A673 (cell line): ENCODE measurements at regions not wholly inside any gene's neighbourhood (a gene's known extent, or its start where the extent isn't known, plus 50 kb on each side); places are given as distances from the start of the nearest gene placed in this dataset.

Experiments
- EZH2 ChIP-seq: fragments of 200-600 bp; sonication (generic); IDR thresholded peaks from 2 replicates; pipeline ENCODE4 v1.6.1; 2017; ENCODE audit warnings: borderline replicate concordance, low read depth, mild to moderate bottlenecking, mixed read lengths, antibody characterized with exemption, low read length; ENCODE audit not compliant: poor library complexity, severe bottlenecking
- TF ChIP-seq, protein P1 (sequence below): fragments of 300-800, 200-600 bp; sonication (generic); conservative IDR thresholded peaks from 2 replicates; pipeline ENCODE4 v1.5.1; 2017; ENCODE audit warnings: low read depth, mild to moderate bottlenecking, antibody characterized with exemption, low read length, moderate library complexity, mixed read lengths

DNA sequence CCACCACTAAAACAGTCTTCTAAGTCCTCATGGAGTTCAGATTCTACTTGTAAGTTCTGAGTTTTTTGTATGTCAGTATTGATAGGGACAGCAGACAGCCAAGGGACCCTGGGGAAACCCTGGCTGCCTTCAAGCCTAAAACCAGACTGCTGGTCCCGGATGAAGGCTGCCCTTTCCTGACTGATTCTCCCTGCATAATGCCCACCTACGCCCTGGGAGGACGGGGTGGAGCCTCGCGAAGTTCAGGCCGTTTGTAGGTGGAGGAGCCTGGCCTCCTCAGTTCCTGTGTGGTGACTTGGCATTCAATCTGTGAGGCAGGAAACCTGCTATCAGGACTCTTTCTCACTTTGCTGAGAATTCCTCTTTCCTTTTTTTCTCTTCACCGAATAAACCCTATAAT is 120.3 kb upstream of the LGSN start:
- TF ChIP-seq, protein P1, sequence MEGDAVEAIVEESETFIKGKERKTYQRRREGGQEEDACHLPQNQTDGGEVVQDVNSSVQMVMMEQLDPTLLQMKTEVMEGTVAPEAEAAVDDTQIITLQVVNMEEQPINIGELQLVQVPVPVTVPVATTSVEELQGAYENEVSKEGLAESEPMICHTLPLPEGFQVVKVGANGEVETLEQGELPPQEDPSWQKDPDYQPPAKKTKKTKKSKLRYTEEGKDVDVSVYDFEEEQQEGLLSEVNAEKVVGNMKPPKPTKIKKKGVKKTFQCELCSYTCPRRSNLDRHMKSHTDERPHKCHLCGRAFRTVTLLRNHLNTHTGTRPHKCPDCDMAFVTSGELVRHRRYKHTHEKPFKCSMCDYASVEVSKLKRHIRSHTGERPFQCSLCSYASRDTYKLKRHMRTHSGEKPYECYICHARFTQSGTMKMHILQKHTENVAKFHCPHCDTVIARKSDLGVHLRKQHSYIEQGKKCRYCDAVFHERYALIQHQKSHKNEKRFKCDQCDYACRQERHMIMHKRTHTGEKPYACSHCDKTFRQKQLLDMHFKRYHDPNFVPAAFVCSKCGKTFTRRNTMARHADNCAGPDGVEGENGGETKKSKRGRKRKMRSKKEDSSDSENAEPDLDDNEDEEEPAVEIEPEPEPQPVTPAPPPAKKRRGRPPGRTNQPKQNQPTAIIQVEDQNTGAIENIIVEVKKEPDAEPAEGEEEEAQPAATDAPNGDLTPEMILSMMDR, result no peak
- no peak for TF ChIP-seq EZH2
